ENCODE measurements at regions not wholly inside any gene's neighbourhood (a gene's known extent, or its start where the extent isn't known, plus 50 kb on each side); places are given as distances from the start of the nearest gene placed in this dataset.
"Not testable (repeated sequence)": the region's sequence is repeated elsewhere in the genome, so short reads cannot be mapped to it uniquely, and the experiment has no call there.

- intact Hi-C loops (cut with DNase I): no loop called here
- WGBS, 2 donors: 84 to 90% methylated on average over 9 of the region's 9 CpGs
- no peak for TF ChIP-seq POLR2A (IDR thresholded peaks at IDR 0.05)
- H3K36me3 ChIP-seq: no peaks in the 10 kb centered on the region
- H3K27me3 ChIP-seq: no peaks in the 10 kb centered on the region
- H3K27ac ChIP-seq: no peak overlapping the region
- H3K4me3 ChIP-seq (replicated peaks in 1 of 3): no peak overlapping the region
- no peaks in the 10 kb centered on the region for H3K4me1 ChIP-seq
- DNase-seq: no peak
- H3K9me3 ChIP-seq: no peaks in the 10 kb centered on the region
Observed at GRCh38 chr2:129015397-129016285, 697.0 kb upstream of the HS6ST1 start.

DNA sequence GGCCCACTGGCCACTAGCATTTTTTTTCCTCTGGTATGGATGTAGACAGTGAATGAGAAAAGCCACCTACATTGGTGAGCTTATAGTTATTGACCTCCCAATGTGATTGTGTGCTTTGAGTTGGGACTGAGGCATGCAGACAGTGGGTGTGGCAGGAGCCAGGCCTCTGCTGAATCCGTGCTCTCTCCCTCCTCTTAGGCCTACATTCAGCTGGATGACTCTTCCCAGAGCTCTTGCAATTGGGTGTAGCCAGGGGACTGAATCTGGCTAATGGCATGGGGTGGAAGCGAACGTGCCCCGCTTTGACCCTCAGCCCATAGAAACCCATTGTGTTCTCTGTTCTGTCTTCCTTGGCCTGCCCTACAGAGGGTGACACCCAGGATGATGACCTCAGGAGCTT is 698.3 kb upstream of the HS6ST1 start:
- H3K4me1 ChIP-seq: no peaks in the 10 kb centered on the region
- no peaks in the 10 kb centered on the region for H3K9me3 ChIP-seq
- H3K36me3 ChIP-seq: no peaks in the 10 kb centered on the region
- WGBS, 2 donors: 96% methylated on average over 4 of the region's 4 CpGs
- no peak for TF ChIP-seq CTCF (IDR thresholded peaks at IDR 0.05)
- TF ChIP-seq POLR2A (IDR thresholded peaks at IDR 0.05): no peak
- no peak overlapping the region for H3K27ac ChIP-seq
- DNase-seq: no peak
- no peaks in the 10 kb centered on the region for H3K27me3 ChIP-seq
- intact Hi-C loops (cut with DNase I): no loop called here
- H3K4me3 ChIP-seq (replicated peaks in 1 of 3): no peak overlapping the region

GRCh38 chr2:129024796-129025195 is 706.1 kb upstream of the HS6ST1 start:
- Histone ChIP-seq H3K36me3 (no peaks in the 10 kb centered on the region), H3K27me3 (no peaks in the 10 kb centered on the region), H3K9me3 (no peaks in the 10 kb centered on the region), H3K27ac (no peak overlapping the region), H3K4me3 (replicated peaks in 1 of 3) (no peak overlapping the region), H3K4me1 (no peaks in the 10 kb centered on the region)
- 72 to 88% methylated on average over 2 of the region's 2 CpGs for WGBS, 2 donors
- no peak for DNase-seq
- intact Hi-C loops (cut with DNase I): no loop called here
- no peak for TF ChIP-seq CTCF (IDR thresholded peaks at IDR 0.05)
- no peak for TF ChIP-seq POLR2A (IDR thresholded peaks at IDR 0.05)

DNA sequence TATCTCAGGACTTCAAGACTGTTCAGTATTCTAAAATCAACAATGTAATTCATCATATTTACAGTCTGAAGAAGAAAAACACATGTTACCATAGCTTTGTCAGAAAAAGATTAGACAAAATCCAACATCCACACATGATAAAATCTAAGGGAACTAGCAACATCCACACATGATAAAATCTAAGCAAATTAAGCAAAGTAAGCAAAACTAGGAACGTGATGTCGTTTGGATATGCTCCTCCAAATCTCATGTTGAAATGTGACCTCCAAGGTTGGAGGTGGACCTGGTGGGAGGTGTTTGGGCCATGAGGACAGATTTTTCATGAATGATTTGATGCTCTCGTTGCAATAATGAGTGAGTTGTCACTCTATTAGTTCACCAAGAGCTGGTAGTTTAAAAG is 717.3 kb upstream of the HS6ST1 start:
- intact Hi-C loops (cut with DNase I): no loop called here
- Histone ChIP-seq H3K4me3 (replicated peaks in 1 of 3) (no peak overlapping the region), H3K4me1 (no peaks in the 10 kb centered on the region), H3K27me3 (no peaks in the 10 kb centered on the region), H3K27ac (no peak overlapping the region), H3K9me3 (no peaks in the 10 kb centered on the region), H3K36me3 (no peaks in the 10 kb centered on the region)
- WGBS, 2 donors: 70 to 78% methylated on average over 3 of the region's 3 CpGs
- no peak for DNase-seq
- TF ChIP-seq POLR2A (IDR thresholded peaks at IDR 0.05): no peak
- no peak for TF ChIP-seq CTCF (IDR thresholded peaks at IDR 0.05)

- H3K27me3 ChIP-seq; H3K4me3 ChIP-seq (replicated peaks in 1 of 3); H3K36me3 ChIP-seq; DNase-seq; intact Hi-C loops (cut with DNase I); H3K27ac ChIP-seq; H3K9me3 ChIP-seq; H3K4me1 ChIP-seq: not testable (repeated sequence)
- WGBS, 2 donors: 83 to 97% methylated on average over 10 of the region's 10 CpGs
Observed at GRCh38 chr2:129043677-129044076, 725.0 kb upstream of the HS6ST1 start.

GRCh38 chr2:129046475-129046874 is 727.8 kb upstream of the HS6ST1 start:
- H3K4me3 ChIP-seq (replicated peaks in 1 of 3); H3K4me1 ChIP-seq; H3K27ac ChIP-seq; H3K9me3 ChIP-seq; H3K27me3 ChIP-seq; DNase-seq; H3K36me3 ChIP-seq; intact Hi-C loops (cut with DNase I): not testable (repeated sequence)
- 83 to 84% methylated on average over 1 of the region's 1 CpG for WGBS, 2 donors

Measured in thyroid gland (tissue), 4 donors.